Urothelium cell line (cell line): ENCODE measurements at regions not wholly inside any gene's neighbourhood (a gene's known extent, or its start where the extent isn't known, plus 50 kb on each side); places are given as distances from the start of the nearest gene placed in this dataset.
"Not testable (repeated sequence)": the region's sequence is repeated elsewhere in the genome, so short reads cannot be mapped to it uniquely, and the experiment has no call there.

Source experiments
- DNase-seq: peaks from one replicate; pipeline ENCODE4 v3.0.0; 2011; ENCODE audit warnings: low spot score, mixed read lengths
- FAIRE-seq: peaks from 2 replicates; lab custom pipeline; 2011; peaks lifted over from hg19 to GRCh38; lab: Jason Lieb, UNC

DNA sequence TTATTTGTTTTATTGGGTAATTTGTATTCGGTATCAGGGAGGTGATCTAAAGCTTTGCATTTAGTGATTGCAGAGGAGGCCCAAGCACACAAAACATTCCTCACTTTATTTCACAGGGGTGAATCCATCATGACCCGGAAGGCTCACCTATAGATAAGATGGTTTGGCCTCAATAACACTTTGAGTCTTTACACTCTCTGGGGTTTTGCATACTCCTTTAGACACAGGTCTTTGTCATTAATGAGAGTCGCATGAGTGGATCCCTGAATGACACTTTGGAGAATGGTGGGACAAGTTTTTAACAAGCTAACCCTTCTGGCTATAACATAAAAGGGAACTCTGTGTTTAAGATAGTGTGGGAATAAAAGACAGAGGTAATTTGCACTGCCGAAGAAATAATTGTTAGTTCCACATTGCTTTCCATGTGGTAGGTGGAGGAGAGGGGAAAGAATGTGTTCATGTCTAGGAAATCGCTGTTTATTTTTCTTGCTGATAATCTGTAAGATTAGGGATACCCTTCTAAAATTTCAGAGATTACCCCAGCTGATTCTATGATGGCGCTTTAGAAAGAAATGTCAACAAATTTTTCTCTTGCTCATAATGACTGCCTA is 455.8 kb downstream of the TFEC start:
- no peak for DNase-seq
- FAIRE-seq: no peak

DNA sequence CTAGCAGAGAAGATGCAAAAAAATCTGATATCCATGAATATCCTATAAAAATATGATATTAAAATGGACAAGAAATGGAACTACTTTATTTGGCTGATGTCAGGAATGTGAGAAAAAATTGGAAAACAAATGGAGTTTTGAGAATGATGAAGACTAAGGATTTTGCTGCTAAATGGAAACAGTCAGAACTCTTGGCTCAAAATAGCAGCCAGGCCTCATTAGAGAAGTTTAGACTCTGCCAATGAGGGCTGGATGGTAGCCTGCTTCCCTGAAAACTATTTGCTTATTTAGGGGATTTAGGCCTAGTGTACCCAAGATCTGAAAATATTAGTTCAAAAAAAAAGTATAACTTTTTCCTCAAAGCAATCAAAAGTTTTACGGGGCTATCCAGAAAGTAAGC is 458.5 kb downstream of the TFEC start:
- no peak for FAIRE-seq
- no peak for DNase-seq

DNA sequence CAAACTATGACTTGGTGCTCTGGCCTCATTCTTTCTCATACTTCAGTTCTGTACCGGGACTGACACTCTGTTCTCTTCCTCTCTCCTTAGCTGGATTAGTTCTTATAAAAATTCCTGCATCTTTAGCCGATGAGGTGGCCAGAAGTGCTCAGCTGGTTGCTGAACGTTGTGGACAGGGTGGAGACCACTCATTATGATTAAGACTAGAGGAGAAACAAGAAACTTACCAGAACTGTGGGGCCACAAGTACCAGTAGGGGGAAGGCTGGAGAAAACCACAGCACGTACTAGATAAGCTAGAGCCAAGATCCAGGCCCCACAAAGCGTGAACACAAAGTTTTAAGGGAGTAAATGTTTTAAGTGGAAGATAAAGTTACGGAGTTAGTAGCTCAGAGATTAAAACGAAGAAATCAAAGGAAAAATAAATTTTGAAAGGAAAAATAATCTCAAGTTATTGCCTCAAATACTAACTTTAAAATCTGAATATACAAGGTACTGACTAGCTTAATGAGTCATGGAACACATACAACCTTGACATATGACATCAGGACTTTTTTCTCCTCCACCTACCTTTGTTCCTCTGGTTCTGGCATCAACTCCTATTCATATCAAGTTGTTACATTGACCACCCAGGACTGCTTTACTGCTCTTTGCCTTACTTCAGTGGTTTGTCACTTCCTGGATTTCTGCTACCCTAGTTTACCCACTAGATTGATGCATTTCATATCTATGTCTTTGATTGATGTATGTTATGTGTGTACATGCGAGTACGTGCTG is 469.0 kb downstream of the TFEC start:
- FAIRE-seq (no peak), DNase-seq (peak; percentile 6)

DNA sequence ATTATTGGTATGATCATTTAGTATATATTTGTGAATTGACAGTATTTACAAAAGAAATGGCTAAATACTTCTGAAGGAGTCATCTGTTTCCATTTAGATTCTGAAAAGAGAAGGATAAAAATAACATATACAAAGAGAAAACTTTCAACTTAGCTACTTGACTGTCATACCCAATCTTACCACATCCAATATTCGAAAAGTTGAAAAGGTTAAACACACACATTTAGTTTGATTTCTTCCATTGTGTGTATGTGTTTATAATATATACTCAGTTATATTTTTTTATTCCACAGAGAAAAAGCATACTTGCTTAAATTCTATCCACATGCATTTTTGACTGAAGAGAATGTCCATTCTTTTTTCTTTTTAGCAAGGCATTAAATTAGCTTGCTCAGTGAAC is 470.7 kb downstream of the TFEC start:
- FAIRE-seq (no peak), DNase-seq (no peak)

DNA sequence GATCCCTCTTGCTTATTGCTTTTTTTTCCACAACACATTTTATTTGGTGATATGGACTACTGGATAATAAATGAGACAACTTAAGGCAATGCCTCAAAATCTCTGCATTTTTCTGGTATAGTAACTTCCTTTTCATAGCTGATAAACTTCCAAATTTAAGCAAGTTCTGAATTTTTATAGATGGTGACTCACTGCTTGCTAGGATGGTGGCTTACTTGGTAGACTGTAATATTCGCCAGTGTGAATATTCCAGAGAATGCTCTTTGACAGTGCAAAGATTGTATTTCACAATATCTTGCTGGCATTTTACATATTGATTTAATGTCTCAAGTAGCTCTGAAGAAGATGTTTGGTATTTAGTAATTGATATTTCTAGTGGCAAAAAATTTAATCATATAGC is 472.4 kb downstream of the TFEC start:
- FAIRE-seq: no peak
- DNase-seq: no peak

DNA sequence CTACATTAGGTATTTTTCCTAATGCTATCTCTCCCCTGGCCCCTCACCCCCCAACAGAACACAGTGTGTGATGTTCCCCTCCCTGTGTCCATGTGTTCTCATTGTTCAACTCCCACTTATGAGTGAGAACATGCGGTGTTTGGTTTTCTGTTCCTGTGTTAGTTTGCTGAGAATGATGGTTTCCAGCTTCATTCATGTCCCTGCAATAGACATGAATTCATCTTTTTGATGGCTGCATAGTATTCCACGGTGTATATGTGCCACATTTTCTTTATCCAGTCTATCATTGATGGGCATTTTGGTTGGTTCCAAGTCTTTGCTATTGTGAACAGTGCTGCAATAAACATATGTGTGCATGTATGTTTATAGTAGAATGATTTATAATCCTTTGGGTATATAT is 473.3 kb downstream of the TFEC start:
- not testable (repeated sequence) for FAIRE-seq, DNase-seq

DNA sequence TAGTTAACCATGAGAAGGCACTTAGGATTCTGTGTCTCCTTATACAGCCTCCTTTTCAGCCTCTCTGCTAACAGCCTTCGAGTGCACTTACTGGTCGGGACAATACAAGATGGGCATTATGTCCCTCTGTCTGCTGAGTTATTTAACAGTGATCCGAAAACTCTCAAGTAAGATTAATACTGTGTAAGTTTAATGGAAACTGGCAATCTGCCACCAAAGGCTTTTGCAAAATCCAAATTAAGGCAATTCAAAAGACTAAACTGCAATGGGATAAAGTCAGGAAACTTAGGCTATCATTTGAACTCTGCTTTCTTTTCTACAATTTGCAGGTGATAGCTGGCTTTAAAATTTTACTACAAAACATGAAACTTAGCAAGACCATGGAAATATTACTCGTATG is 477.8 kb downstream of the TFEC start:
- FAIRE-seq (no peak), DNase-seq (no peak)

DNA sequence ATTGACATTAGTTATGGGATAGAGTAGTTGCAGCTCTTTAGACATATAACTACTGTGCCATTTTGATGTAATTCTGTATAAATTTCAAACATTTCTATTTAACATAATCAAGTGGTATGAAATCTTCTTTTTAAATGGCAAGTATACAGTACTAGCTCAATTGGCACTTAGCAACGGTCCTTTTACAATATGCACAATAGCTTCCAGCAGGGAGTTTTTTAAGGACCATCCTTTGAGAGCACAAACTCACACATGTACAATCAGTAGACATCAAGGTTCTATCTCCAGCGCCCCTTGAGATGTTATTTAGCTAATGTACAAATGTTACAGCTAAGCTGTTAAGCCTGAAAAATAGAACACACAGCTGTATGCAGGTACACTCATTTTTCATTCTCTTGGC is 480.7 kb downstream of the TFEC start:
- DNase-seq (no peak), FAIRE-seq (no peak)

DNA sequence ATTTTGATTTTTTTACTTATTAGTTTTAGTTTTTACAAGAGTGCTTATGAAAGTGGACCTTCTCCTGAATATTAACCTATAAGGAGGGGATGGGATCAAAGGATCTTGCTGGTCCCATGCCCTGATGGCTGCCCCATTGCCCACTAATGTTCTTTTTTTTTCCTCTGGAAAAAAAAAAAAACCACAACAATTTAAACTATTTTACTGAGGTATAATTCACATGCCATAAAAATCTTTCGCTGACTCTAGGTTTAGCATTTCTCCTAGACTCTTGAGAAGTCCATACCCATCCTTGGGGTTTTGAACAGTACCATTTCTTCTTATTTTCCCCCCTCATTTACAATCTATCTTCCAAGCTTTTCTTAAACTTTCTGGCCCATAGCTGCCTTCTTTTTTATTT is 481.8 kb downstream of the TFEC start:
- DNase-seq: peak; percentile 11
- no peak for FAIRE-seq

DNA sequence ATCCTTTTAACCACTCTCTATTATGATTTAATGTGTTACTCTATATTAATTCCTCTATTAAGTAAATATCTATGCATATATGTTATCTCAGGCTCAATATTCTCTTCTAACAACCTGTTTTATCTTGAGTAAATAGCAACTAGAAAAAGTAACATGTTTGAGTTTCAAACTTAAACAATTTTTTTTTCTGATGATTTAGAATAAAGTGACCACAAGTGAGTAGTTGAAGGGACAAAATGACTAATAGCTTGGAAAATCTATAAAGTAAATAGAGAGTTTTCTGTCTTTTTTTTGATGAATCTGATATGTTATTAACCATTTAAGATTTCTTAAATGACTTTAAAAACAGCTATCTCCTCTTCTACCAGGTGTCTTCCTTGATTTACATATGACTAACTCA is 483.8 kb downstream of the TFEC start:
- DNase-seq (no peak), FAIRE-seq (no peak)

DNA sequence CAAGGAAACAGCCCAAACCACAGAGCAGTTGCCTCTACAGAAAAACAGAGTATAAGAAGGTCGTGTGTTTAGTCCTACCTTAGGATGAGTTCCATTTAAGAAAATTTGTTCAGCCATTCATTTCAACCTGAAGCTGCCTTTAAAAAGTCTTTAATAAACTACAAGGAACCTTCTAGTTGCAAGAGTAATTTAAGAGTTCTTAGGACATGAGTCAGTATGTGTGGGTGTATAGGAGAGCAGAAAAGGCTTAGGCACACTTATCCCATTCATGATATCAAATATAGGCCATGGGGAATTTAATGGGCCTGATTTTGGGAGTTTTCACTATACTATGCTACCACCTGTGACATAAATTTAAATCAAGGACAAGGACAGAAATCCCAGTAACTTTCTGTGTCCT is 496.8 kb downstream of the TFEC start:
- DNase-seq (no peak), FAIRE-seq (no peak)

DNA sequence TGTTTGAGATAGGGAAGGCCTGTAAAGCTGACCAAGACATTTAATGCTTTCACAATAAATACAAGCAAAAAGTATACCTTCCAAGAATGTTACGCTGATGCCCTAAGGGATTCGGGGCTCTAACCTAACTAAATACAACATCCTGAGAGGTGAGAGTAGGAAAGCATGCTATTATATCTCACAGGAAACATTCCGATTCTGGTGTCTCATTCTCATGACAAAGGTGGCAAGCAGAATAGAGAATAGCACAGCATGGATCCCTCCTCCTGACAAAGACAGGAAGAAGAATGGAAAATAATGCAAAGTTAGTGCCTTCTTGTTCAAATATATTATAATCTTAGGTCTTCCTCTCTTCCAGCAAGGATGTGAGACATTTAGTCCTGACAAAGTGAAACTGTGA is 504.3 kb downstream of the TFEC start:
- DNase-seq (no peak), FAIRE-seq (no peak)

DNA sequence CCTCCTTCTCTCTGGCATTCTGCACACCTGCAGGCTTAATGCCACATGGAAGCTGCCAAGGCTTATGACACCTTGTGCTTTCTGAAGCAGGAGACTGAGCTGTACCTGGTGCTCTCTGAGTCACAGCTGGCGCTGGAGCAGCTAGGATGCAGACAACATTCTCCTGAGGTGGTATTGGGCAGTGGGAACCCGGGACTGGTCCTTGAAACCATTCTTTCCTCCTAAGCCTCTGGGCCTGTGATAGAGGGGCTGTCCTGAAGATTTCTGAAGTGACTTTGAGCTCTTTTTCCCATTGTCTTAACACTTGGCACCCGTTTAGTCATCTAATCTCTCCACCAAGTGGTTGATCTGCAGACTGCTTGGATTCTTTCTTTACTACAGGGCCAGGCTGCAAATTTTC is 508.4 kb downstream of the TFEC start:
- no peak for DNase-seq
- FAIRE-seq: no peak

DNA sequence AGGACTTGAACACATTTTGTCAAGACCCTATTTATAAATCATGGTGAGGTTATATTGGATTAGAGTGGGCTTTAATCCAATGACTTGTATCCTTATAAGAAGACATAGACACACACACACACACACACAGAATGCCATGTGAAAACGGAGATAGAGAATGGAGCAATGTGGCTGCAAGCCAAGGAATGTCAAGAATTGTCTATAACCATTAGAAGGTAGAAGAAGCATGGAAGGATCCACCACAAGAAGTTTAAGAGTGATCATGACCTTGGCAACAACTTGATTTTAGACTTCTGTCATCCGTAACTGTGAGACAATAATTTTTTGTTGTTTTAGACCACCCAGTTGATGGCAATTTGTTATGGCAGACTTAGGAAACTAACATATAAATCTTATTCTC is 514.2 kb downstream of the TFEC start:
- FAIRE-seq: no peak
- DNase-seq: no peak

DNA sequence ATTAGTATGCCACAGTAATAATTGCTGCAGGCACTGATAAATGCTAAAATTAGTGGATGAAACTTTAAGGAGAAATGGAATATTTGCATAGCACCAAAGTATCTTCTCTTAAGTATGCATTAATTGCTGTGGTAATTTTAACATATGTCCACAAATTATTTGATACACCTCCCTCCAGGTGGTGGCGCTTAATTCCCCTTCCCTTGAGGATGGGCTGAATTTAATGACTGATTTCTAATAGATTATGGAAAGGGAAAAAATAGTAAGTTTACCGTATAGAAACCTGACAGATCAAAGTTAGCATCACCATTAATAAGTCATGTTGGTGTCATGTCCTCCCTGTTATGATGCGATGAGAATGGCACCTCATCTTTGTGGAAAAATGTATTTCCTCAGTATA is 519.2 kb downstream of the TFEC start:
- FAIRE-seq: no peak
- no peak for DNase-seq

DNA sequence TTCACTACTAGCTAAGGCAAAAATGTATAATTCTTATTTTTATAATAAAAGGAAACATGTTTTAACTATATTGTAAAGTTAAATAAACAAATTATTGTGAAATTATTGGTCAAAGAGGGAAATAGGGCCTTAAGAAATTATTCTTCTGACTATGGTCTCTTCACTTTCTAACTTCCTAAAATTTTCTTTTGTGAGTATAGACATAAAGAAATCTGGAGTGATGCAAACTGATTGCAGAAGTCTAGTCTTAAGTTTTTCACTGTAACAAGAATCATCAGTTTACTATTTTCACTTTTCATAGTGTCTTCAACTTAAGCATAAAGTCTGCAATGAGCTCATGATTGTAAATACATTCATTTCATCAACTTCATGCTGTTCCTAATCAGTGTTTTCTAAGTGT is 525.4 kb downstream of the TFEC start:
- FAIRE-seq (no peak), DNase-seq (no peak)

DNA sequence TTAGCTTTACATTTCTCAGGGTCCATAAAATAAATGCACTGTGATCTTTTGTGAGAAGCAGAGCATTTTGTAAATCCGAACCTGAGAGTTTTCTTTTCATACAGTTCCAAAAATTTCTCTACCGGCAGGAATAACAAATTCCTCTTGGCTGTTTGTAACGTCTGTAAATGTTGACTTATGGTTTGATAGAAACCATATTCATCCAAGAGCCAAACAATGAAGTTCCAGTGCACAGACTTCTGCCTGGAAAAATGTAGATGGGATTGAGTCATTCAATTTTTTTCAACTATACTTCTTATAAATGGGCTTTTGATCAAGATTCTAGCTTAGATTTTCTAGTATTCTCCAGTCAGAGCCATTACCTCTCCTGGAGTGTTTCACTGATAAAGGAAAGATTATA is 530.6 kb downstream of the TFEC start:
- DNase-seq (no peak), FAIRE-seq (no peak)

DNA sequence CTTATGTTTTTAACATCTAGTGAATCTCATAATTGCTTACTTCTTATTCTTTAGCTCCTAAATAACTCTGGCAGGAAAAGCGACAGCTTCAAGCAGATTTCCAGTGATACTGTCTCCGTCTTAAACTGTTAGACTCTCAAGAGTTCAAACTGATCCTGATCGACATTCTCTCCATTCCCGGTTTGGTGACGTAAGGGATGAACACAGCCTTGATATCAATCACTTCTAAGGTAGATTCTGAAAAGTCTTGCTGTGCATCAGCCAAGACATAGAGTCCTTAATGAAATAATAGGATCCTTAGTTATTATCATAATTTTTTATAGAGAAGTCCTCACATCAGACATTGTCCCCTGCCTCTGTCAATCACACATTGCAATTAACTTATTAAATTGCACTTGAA is 534.6 kb downstream of the TFEC start:
- no peak for FAIRE-seq

DNA sequence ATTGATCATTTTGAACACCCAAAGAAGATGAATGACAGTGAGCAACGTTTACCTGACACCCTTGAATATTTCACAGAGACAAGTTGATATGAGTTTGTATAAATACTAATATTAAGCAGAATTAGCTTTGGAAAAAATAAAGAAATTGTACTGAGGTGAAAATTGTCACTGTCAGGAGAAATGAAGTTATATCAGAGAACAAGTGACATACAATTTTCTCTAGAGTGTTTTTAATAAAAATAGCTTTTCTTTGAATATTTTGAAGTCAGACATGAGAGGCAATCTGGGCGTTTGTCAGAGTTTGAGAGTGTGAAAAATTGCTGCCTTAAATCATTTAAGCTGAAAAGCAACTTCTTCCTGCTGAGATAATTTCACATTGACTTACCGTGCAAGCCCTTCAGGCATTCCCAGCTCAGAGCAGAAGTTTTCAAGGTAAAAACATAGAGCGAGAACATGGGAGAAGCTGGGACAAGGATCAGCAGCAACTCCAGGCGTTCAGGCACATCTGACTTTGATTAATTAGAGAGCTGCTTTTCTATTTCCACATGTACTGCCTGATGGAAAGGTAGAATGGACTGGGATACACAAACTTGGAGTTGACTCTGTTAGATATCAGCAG is 535.9 kb downstream of the TFEC start:
- FAIRE-seq: no peak

More for the DNA sequence above, 534.6 kb downstream of the TFEC start:
- DNase-seq: no peak

DNA sequence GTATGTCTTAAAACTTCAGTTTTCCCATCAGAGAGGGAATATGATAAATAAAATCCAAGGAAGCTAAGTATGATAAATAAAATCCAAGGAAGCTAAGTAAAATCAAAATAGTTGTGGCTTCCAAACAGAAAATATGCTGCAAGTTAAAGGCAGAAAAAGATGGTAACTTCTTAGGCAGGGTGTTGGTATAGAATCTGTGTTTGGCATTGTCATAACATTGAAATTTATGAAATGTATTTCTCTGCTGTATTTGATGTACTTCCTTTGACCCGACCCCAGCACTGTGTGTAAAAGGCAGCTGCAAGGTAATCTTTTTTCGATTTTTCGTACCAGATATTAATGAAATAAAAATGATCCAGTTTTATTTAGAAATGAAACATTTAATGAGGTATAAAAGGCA is 537.2 kb downstream of the TFEC start:
- DNase-seq: no peak

More for the DNA sequence above, 535.9 kb downstream of the TFEC start:
- DNase-seq: no peak

DNA sequence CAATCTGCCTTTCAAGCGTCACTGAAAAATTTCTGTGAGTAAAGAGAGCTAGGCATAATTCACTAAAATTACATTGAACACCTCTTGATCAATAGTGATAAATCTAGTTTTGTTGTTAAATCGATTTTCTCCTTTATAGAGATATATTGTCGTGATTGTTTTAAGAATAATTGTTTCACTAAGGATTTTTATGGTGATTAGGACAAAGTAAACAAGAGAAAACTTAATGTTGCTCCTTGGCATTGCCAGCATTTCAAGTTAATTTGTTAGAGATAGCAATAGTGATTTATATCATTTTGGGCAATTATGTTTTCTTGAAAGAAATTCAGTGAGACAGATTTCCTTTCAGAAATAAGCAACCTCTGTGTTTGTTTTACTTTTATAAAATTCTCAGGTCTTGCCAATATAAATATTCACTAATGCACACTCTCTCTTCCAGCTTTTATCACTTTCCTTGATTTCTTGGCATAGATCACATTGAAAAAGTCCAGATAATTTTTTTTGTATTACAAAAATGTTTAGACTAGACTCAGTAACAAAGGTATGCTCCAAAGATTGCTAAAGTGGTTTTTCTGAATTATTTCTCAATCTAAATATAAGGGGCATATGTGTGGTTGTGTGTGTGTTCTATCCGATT is 538.7 kb downstream of the TFEC start:
- FAIRE-seq (no peak), DNase-seq (no peak)

More for the DNA sequence above, 537.2 kb downstream of the TFEC start:
- no peak for FAIRE-seq

DNA sequence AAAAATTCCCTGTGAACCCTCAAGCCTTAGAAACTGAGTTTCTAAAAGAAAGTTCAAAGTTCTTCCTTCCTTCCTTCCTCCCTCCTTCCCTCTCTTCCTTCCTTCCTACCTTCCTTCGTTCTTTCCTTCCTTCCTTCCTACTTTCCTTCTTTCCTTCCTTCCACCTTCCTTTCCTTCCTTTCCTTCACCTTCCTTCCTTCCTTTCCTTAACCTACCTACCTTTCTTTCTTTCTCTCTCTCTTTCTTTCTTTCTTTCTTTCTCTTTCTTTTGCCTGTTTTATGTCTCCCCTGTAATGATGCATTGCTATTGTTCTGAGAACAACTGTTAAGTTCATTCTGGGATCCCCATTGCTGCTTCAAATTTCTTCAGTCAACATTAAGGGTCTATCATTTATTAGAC is 551.1 kb downstream of the TFEC start:
- no peak for FAIRE-seq
- no peak for DNase-seq
